IMR-90 (cell line): ENCODE measurements at regions not wholly inside any gene's neighbourhood (a gene's known extent, or its start where the extent isn't known, plus 50 kb on each side); places are given as distances from the start of the nearest gene placed in this dataset.

Source experiments
- CTCF ChIP-seq: conservative IDR thresholded peaks from 2 replicates; pipeline ENCODE4 v1.5.1; 2012; ENCODE audit warnings: mild to moderate bottlenecking, low read depth, low read length, improper control_type of control experiment
- RAD21 ChIP-seq: IDR thresholded peaks from 2 replicates; pipeline ENCODE4 v1.6.1; 2012; ENCODE audit warnings: low read length, improper control_type of control experiment
- USF2 ChIP-seq: fragments of 150-350 bp; IDR thresholded peaks from 2 replicates; pipeline ENCODE4 v1.6.1; 2017; ENCODE audit warnings: mild to moderate bottlenecking, antibody characterized with exemption, low read length, low read depth

DNA sequence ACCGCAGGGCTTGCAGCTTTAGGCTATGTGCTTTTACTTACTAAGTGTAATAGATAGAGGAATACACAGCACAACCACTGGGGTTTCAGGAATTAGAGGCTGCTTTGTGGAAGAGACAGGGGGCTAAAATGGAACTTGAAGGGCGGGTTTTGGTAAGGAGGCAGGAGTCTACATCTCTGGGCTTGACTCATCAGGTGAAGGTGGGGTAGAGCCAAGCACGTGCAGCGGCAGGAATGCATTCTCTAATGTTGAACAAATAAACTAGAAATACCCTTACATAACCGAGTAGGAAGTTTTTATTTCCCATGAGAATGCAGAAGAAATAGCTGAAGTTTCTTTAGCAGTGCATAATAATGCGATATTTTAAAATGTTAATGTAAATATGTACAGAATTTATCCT is 673.8 kb upstream of the SALL3 start:
- TF ChIP-seq CTCF = no peak
- no peak for TF ChIP-seq RAD21
- TF ChIP-seq USF2 = no peak
